PFSK-1 (cell line): ENCODE measurements at regions not wholly inside any gene's neighbourhood (a gene's known extent, or its start where the extent isn't known, plus 50 kb on each side); places are given as distances from the start of the nearest gene placed in this dataset.

Experiments
- POLR2AphosphoS5 ChIP-seq: IDR thresholded peaks from 2 replicates; pipeline ENCODE4 v1.6.1; 2012; ENCODE audit warnings: low read depth, mild to moderate bottlenecking, control low read depth, low read length, moderate library complexity
- REST ChIP-seq, 2 experiments: IDR thresholded peaks; 2 replicates each; pipeline versions ENCODE4 v1.6.1 to v1.8.0; 2011 to 2012; ENCODE audit warnings: low read depth in 2 of 2, low read length in 2 of 2, control low read depth in 1 of 2, inconsistent platforms in 1 of 2, mild to moderate bottlenecking in 1 of 2, moderate library complexity in 1 of 2; ENCODE audit not compliant: insufficient read depth in 1 of 2
- TAF1 ChIP-seq: IDR thresholded peaks from 2 replicates; pipeline ENCODE4 v1.6.1; 2012; ENCODE audit warnings: low read length, control low read depth, borderline replicate concordance; ENCODE audit not compliant: insufficient read depth

DNA sequence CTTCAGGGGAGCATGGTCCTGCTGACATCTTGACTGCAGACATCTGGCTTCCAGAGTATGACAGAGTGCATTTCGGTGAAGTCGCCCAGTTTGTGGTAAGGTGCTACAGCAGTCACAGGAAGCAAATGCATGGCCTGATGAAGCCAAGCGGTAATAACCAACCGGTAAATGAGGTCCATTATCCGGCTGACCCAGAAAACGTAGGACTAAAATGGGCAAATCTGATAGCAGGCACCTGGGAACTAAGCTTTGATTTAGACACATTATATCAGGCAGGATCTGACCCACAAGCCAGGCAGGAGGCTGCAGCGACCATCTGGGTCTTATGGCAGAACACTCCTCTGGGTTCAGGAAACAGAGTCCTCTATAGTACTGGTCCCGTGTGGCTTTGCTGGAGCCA is 454.6 kb downstream of the GADD45G start:
- TF ChIP-seq REST (IDR thresholded peaks at IDR 0.05; ENCODE audit: insufficient read depth in 1 of 2, low read depth in 2 of 2, low read length in 2 of 2) (no peak), TAF1 (no peak), POLR2AphosphoS5 (no peak)
